Umbilical cord (tissue), 1 donor: ENCODE measurements at regions not wholly inside any gene's neighbourhood (a gene's known extent, or its start where the extent isn't known, plus 50 kb on each side); places are given as distances from the start of the nearest gene placed in this dataset.

Source experiments
- DNase-seq: peaks from one replicate; pipeline ENCODE4 v3.0.0-alpha.2; 2015; ENCODE audit warnings: low spot score

DNA sequence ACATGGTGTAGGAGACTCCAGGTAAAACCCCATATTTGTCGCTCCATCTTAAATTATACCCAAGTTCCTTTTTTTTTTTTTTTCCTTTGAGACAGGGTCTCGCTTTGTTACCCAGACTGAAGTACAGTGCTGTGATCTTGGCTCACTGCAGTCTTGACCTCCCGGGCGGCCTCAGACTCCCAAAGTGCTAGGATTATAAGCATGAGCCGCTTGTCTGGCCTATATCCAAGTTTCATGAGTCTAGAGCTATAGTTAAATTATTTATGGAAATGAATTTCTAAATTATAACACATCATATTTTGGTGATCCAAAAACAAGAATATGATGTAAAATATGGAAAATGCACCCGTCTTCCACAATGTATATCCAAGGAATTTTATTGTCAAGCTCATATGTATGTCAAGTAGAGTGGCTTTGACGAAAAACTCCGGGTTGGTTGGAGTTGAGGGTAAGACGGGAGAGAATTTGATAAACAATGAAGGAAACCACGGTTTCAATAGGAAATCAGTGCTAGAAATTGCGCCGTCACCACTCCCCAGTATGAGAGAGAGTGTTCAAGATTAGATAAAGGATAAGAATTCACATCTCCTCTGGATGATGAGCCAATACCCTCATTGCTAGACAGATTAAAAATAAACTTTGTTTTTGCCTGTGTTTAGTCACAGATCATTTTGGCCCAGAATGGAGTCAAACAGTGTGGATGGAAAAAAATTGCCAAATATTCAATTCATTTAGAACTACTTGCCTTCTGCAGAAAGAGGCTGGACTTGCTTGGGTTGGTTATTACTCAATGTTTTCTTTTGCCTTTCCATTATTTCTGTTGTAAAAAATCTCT, 209.2 kb upstream of the NR2F2 start:
- DNase-seq = no peak

- no peak for DNase-seq
Observed at GRCh38 chr15:96122077-96123027, 208.1 kb upstream of the NR2F2 start.

DNA sequence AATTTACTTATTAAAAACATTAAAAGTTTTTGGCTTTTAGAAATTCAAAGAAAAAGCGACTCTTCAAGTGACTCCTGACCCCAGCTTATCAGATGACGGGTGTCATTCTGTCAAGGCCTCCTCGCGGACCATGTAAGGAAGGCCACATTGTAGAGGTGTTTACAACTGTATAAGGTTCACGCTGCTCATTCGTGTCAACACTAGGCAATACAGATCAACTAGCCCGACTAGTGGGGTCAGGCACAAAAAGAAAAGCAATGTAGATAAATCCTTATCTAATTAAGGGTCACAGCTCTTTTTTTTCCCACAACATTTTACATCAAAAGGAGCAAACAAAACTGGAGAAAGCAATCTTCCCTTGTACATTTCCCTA, 207.5 kb upstream of the NR2F2 start:
- no peak for DNase-seq

DNA sequence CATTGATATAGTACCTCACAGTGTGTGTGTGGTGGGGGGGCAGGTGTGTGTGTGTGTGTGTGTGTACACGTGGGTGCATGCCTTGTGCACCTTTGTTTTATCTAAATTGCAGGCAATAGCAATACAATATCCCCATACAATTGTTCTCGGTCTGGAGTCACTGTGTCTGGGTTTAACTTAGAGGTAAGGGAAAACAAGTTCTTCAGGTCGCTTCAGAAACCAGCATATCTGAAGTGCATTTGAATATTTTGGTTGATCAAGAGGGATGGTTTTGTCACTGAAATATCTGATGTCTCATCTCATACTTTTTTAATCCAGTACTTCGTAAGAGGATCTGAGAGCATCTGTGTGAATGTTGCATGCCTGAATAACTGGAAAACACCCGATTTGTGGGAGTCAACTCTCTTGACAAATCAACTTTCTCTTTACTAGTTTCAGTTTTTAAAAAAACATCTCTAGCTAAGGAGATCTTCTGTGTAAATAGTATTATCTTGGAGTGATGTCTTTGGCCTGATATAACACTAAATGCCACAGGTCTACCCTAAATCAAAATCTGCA, 206.8 kb upstream of the NR2F2 start:
- peak; percentile 23 for DNase-seq

- DNase-seq = no peak
Observed at GRCh38 chr15:96124436-96124835, 206.1 kb upstream of the NR2F2 start.

DNA sequence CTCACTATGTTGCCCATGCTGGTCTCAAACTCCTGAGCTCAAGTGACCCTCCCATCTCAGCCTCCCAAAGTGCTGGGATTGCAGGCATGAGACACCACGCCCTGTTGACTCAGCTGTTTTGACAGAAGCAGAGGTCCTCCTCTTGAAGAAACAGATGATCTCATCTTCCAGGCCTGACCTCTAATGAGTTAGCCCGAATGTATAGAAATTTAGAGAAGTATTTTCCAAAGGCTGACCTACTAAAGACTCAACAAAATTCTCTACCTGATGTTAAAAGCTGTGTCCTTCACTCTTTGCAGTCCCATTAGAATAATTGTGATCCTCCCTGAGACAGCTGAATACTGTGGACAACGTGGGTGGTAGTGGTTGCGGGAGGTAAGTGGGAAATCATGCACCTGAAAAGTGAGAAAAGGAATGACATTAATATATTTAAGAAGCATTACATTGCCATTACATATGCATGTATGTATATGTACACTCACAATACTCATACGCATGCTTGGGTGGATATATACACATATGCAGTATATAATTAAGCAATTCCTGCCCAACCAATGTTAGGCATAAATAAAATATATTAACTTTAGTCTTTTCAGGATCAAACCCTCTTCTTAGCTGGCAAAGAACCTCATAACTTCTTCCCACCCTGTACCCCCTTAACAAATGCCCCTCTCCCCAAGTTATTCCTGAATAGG, 204.6 kb upstream of the NR2F2 start:
- no peak for DNase-seq

DNA sequence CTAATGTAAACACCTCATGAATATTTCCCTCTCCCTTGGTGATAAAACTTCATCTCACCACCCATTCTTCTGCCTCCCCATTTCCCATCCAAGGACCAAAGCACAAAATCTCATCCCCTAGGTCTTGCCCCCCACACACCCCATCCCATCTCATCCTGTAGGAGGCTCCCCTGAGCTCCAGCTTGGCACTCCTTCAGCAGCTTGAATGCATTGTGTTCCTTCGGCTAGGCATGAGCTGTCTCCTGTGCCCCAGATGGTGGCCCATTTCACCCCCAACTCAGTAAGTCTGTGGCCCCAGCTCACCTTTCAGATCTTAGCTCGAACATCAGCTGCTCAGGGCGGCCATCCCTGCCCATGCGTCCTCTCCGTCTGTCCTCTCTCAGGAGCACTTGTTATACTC, 203.6 kb upstream of the NR2F2 start:
- DNase-seq = no peak

- no peak for DNase-seq
Observed at GRCh38 chr15:96130734-96131133, 199.8 kb upstream of the NR2F2 start.

- no peak for DNase-seq
Observed at GRCh38 chr15:96132126-96132525, 198.4 kb upstream of the NR2F2 start.

DNA sequence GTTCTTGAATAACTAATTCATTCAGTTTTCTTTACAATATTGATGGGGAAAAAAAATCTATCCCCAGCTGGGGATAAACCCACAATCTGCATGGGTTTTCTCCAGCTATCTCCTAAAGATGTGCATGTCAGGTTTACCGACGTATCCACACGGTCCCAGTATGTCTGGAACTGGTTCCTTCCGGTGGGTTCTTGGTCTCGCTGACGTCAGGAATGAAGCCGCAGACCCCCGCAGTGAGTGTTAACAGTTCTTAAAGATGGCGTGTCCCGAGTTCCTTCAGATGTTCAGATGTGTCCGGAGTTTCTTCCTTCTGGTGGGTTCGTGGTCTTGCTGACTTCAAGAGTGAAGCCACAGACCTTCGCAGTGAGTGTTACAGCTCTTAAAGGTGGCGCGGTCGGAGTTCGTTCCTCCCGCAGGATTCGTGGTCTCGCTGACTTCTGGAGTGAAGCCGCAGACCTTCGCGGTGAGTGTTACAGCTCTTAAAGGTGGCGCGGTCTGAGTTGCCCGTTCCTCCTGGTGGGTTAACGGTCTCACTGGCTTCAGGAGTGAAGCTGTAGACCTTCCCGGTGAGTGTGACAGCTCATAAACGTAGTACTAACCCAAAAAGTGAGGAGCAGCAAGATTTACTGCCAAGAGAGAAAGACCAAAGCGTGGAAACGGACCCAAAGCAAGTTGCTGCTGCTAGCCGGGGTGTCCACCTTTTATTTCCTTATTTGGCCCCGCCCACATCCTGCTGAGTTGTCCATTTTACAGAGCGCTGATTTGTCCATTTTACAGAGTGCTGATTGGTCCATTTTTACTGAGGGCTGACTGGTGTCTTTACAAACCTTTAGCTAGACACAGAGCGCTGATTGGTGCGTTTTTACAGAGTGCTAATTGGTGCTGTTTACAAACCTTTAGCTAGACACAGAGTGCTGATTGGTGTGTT, 195.1 kb upstream of the NR2F2 start:
- DNase-seq = no peak

GRCh38 chr15:96138985-96139384, 191.5 kb upstream of the NR2F2 start:
- no peak for DNase-seq

DNA sequence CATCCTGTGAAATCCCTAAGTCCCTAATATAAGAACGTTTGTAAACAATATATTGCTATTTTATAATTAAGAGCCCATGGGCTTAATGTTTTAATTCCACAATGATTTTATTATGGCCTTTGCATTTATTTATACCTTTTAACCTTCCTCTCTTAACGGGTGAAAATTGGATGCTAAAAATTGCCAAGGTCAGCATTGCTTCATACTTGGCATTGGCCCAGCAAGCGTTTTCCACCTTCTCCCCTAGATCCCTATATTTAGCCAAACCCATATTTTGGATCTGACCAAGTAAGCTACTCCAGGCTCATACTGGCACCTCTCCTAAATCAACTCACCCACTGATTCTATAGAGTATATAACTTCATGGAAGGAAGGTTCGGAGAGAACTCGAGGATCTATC, 188.0 kb upstream of the NR2F2 start:
- no peak for DNase-seq

- no peak for DNase-seq
Observed at GRCh38 chr15:96144734-96145133, 185.8 kb upstream of the NR2F2 start.

DNA sequence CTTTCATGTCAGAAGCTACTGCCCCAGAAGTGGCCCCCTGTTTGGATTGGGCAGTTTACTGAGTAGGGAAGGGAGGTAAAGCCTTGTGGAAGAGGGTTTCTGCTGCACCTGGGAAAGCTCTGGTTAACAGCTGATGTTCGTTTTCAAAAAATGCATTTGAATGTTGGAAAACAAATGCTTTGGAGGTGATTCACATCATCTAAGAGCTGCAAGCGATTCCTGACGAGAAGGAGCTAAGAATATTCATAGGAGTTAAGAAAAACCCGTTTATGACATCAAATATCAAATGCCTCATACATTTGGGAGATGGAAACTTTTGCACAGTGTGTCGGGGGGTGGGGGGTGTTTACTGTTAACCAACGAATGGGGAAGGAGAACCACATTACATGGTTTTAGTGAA, 183.8 kb upstream of the NR2F2 start:
- DNase-seq = no peak

DNA sequence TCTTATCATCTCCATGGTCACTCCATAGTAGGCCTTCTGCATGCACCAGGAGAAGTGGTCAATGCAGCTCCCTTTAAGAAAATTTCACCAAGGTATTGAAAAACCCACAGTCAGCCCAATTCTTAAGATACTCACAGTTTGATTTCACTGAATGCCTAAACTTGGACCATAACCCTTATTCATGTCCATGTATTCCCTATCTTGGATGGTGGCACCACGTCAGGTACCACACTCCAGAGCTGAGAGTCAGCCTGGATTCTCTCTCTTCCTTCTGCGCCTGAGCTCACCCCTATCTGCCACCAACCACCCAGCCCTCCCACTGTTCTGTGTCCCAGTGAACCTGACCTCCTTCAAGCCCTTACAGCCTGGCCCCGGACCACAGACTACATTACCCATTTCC, 183.2 kb upstream of the NR2F2 start:
- no peak for DNase-seq

DNA sequence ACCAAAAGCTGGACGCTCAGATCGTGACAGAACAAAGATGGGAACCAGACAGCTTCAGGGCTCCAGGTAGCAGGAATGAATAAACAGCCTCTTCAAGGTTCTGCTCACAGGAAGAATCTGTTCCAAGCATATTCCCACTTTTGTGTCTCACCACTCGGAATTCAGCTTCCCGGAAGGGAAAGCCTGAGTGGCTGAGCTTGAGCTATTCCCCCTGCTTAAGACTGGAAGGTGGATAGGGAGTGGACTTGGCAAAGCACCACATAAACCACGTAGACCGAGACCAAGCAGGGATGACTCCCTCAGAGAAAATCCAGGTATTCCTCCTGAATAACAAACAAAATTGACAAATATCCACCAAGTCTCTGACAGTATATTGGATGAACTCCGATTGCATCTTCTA, 180.2 kb upstream of the NR2F2 start:
- no peak for DNase-seq

DNA sequence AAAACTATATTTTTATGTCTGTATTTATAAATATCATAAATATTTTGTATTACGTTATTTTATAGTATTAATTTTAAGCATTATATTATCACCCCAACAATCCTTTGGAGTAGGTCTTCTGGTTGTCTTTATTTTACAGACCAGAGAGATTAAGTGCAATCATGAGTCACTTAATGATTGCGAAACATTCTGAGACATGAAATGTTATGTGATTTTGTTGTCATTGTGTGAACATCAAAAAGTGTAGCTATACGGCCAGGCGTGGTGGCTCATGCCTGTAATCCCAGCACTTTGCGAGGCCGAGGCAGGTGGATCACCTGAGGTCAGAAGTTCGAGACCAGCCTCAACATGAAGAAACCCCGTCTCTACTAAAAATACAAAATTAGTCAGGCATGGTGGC, 178.8 kb upstream of the NR2F2 start:
- peak; percentile 43 for DNase-seq

DNA sequence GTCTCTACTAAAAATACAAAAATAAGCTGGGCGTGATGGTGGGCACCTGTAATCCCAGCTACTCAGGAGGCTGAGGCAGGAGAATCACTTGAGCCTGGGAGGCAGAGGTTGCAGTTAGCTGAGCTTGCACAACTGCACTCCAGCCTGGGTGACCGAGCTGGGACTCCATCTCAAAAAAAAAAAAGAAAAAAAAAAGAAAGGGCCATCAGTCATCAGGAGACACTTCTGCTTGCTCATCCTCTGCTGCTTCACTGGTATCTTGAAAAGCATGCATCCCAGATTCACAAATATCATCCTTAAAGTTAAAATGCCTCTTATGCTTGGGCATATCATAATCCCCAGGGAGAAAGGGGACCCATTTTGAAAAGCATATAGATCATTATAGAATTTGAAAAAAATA, 176.6 kb upstream of the NR2F2 start:
- no peak for DNase-seq

DNA sequence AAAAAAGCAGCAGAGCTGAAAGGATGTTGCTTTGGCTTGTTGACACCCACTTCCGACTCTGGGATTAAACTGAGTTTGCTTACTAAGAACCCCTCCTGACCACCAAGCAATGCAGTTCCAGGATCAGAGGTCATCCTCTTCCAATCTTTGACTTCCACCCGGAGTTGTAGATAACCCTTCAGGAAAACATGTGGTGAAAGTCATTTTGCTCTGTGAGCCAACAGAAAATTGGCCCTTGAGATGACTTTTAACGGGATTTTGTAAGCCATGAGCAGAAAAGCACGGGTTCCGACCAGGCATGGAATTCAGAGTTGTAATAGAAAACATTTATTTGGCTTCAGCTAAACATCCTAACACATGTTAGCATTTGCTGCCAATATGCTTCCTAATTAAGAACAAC, 171.6 kb upstream of the NR2F2 start:
- no peak for DNase-seq

GRCh38 chr15:96160269-96160668, 170.2 kb upstream of the NR2F2 start:
- DNase-seq = peak; percentile 31

GRCh38 chr15:96160800-96161199, 169.7 kb upstream of the NR2F2 start:
- no peak for DNase-seq
